SK-N-SH treated with all-trans-retinoic acid at 6 μM for 48 hours (cell line): ENCODE measurements at regions not wholly inside any gene's neighbourhood (a gene's known extent, or its start where the extent isn't known, plus 50 kb on each side); places are given as distances from the start of the nearest gene placed in this dataset.

ENCODE experiments used
- CSDC2 ChIP-seq: fragments of 250-450 bp; sonication (Bioruptor Pico); IDR thresholded peaks from 2 replicates; pipeline ENCODE4 v1.5.0; 2020; ENCODE audit warnings: mild to moderate bottlenecking, moderate library complexity
- ISL1 ChIP-seq: fragments of 250-450 bp; sonication (Bioruptor Pico); IDR thresholded peaks from 2 replicates; pipeline ENCODE4 v2.1.2; 2022; ENCODE audit warnings: mild to moderate bottlenecking, moderate library complexity
- OSR1 ChIP-seq: fragments of 250-450 bp; sonication (Bioruptor Pico); IDR thresholded peaks from 2 replicates; pipeline ENCODE4 v1.8.0; 2022; ENCODE audit warnings: moderate library complexity, mild to moderate bottlenecking, inconsistent platforms
- PPARA ChIP-seq: fragments of 250-450 bp; sonication (Bioruptor Pico); IDR thresholded peaks from 2 replicates; pipeline ENCODE4 v1.5.0; 2020; ENCODE audit warnings: mild to moderate bottlenecking, borderline replicate concordance
- ZC3H10 ChIP-seq: fragments of 250-450 bp; sonication (Bioruptor Pico); IDR thresholded peaks from 2 replicates; pipeline ENCODE4 v1.5.1; 2021; ENCODE audit warnings: mild to moderate bottlenecking, moderate library complexity
- ZFP3 ChIP-seq: fragments of 250-450 bp; sonication (Bioruptor Pico); IDR thresholded peaks from 2 replicates; pipeline ENCODE4 v1.5.0; 2020; ENCODE audit warnings: mild to moderate bottlenecking, moderate library complexity
- ZNF565 ChIP-seq: fragments of 450-650 bp; formaldehyde crosslinking; conservative IDR thresholded peaks from 2 replicates; pipeline ENCODE4 v1.5.0; 2020; ENCODE audit warnings: low read depth, mild to moderate bottlenecking, moderate library complexity
- ZNF8 ChIP-seq: fragments of 450-650 bp; formaldehyde crosslinking; IDR thresholded peaks from 2 replicates; pipeline ENCODE4 v1.5.0; 2020; ENCODE audit warnings: mild to moderate bottlenecking, moderate library complexity
- TF ChIP-seq, protein P1 (sequence below): fragments of 250-450 bp; sonication (Bioruptor Pico); IDR thresholded peaks from 2 replicates; pipeline ENCODE4 v1.8.0; 2021; ENCODE audit warnings: low read depth, mild to moderate bottlenecking, moderate library complexity, borderline replicate concordance
- TF ChIP-seq, protein P2 (sequence below): fragments of 250-450 bp; sonication (Bioruptor Pico); IDR thresholded peaks from 2 replicates; pipeline ENCODE4 v1.5.1; 2020; ENCODE audit warnings: low read depth, mild to moderate bottlenecking, moderate library complexity

- TF ChIP-seq ZFP3 (CRISPR knock-in tag) (no peak), ZNF565 (CRISPR knock-in tag) (no peak), PPARA (no peak), ZC3H10 (CRISPR knock-in tag) (no peak), CSDC2 (CRISPR knock-in tag) (no peak), OSR1 (CRISPR knock-in tag) (no peak), ISL1 (CRISPR knock-in tag) (no peak), ZNF8 (CRISPR knock-in tag) (no peak)
- TF ChIP-seq, protein P1, sequence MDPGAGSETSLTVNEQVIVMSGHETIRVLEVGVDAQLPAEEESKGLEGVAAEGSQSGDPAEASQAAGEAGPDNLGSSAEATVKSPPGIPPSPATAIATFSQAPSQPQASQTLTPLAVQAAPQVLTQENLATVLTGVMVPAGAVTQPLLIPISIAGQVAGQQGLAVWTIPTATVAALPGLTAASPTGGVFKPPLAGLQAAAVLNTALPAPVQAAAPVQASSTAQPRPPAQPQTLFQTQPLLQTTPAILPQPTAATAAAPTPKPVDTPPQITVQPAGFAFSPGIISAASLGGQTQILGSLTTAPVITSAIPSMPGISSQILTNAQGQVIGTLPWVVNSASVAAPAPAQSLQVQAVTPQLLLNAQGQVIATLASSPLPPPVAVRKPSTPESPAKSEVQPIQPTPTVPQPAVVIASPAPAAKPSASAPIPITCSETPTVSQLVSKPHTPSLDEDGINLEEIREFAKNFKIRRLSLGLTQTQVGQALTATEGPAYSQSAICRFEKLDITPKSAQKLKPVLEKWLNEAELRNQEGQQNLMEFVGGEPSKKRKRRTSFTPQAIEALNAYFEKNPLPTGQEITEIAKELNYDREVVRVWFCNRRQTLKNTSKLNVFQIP = no peak
- TF ChIP-seq, protein P2, sequence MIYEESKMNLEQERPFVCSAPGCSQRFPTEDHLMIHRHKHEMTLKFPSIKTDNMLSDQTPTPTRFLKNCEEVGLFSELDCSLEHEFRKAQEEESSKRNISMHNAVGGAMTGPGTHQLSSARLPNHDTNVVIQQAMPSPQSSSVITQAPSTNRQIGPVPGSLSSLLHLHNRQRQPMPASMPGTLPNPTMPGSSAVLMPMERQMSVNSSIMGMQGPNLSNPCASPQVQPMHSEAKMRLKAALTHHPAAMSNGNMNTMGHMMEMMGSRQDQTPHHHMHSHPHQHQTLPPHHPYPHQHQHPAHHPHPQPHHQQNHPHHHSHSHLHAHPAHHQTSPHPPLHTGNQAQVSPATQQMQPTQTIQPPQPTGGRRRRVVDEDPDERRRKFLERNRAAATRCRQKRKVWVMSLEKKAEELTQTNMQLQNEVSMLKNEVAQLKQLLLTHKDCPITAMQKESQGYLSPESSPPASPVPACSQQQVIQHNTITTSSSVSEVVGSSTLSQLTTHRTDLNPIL = no peak
Observed at GRCh38 chr9:28045051-28045450, 471.8 kb upstream of the C9orf72 start.
